DOHH2 (cell line): ENCODE measurements at regions not wholly inside any gene's neighbourhood (a gene's known extent, or its start where the extent isn't known, plus 50 kb on each side); places are given as distances from the start of the nearest gene placed in this dataset.

Source experiments
- H3F3A ChIP-seq: fragments of 200-600 bp; sonication (generic), shearing (Covaris generic); 2 replicates; pipeline ENCODE4 v1.6.0; 2016; ENCODE audit warnings: antibody characterized with exemption, mild to moderate bottlenecking; ENCODE audit not compliant: control insufficient read depth, insufficient read depth
- H3K27ac ChIP-seq: fragments of 200-600 bp; sonication (generic); 2 replicates; pipeline ENCODE4 v1.5.1; 2014; ENCODE audit warnings: low read depth, mild to moderate bottlenecking, low read length, moderate library complexity
- H3K27me3 ChIP-seq: fragments of 200-600 bp; sonication (generic); 2 replicates; pipeline ENCODE4 v1.6.1; 2014; ENCODE audit warnings: mild to moderate bottlenecking, low read length, mixed read lengths; ENCODE audit not compliant: control insufficient read depth
- H3K36me3 ChIP-seq: fragments of 200-600 bp; sonication (generic); 2 replicates; pipeline ENCODE4 v1.6.1; 2014; ENCODE audit warnings: mild to moderate bottlenecking, low read length, moderate library complexity, mixed read lengths; ENCODE audit not compliant: control insufficient read depth
- H3K4me1 ChIP-seq: fragments of 200-600 bp; sonication (generic); 2 replicates; pipeline ENCODE4 v1.6.1; 2014; ENCODE audit warnings: mild to moderate bottlenecking, low read length, mixed read lengths; ENCODE audit not compliant: control insufficient read depth
- H3K4me2 ChIP-seq: fragments of 200-600 bp; sonication (generic); 2 replicates; pipeline ENCODE4 v1.6.0; 2014; ENCODE audit warnings: mild to moderate bottlenecking, low read length, moderate library complexity
- H3K4me3 ChIP-seq: fragments of 200-600 bp; sonication (generic); 2 replicates; pipeline ENCODE4 v1.5.1; 2014; ENCODE audit warnings: mild to moderate bottlenecking, low read length, mixed read lengths
- H3K79me2 ChIP-seq: fragments of 200-600 bp; sonication (generic); 2 replicates; pipeline ENCODE4 v1.6.1; 2014; ENCODE audit warnings: mild to moderate bottlenecking, low read length, mixed read lengths; ENCODE audit not compliant: control insufficient read depth
- H3K9me2 ChIP-seq: fragments of 200-600 bp; sonication (generic); replicated peaks from 2 replicates; pipeline ENCODE4 v1.6.1; 2014; ENCODE audit warnings: mild to moderate bottlenecking, low read length, mixed read lengths; ENCODE audit not compliant: control insufficient read depth
- H3K9me3 ChIP-seq: fragments of 200-600 bp; sonication (generic); 2 replicates; pipeline ENCODE4 v1.6.1; 2014; ENCODE audit warnings: antibody characterized with exemption, low read length, mixed read lengths; ENCODE audit not compliant: control insufficient read depth, insufficient read depth
- H4K20me1 ChIP-seq: fragments of 200-600 bp; sonication (generic); 2 replicates; pipeline ENCODE4 v1.6.0; 2014; ENCODE audit warnings: low read depth, mild to moderate bottlenecking, antibody characterized with exemption, low read length, moderate library complexity; ENCODE audit not compliant: control insufficient read depth, insufficient read depth
- EZH2phosphoT487 ChIP-seq: fragments of 200-600 bp; sonication (generic); IDR thresholded peaks from 2 replicates; pipeline ENCODE4 v1.6.1; 2017; ENCODE audit warnings: borderline replicate concordance, mild to moderate bottlenecking, antibody characterized with exemption, low read length, moderate library complexity, mixed read lengths
- TF ChIP-seq, protein P1 (sequence below): fragments of 200-600 bp; sonication (generic); IDR thresholded peaks from one replicate; pipeline ENCODE4 v1.5.1; 2014; ENCODE audit warnings: antibody characterized with exemption, mild to moderate bottlenecking, low read depth, low read length; ENCODE audit not compliant: poor library complexity, severe bottlenecking

DNA sequence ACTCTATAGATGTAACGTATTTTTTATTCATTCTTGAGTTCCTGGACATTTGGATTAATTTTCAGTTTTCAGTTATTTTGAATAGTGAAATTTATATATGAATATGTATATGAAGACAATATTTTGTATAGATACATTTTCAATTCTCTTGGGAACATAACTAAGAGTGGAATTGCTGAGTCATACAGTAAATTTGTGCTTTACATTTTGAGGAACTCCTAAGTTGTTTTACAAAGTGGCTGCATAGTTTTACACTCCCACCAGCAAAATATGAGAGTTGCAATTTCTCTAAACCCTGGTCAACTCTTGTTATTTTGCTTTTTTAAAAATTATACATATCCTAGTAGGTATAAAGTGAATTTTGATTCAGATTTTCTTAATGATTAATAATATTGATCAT is 1838.6 kb upstream of the SEL1L start:
- H3K9me2 ChIP-seq, result no peaks in the 10 kb centered on the region
- H3K27me3 ChIP-seq, result no peaks in the 10 kb centered on the region
- no peaks in the 10 kb centered on the region for H3F3A ChIP-seq
- no peaks in the 10 kb centered on the region for H3K4me1 ChIP-seq
- no peaks in the 10 kb centered on the region for H4K20me1 ChIP-seq
- H3K4me3 ChIP-seq, result no peak overlapping the region
- no peaks in the 10 kb centered on the region for H3K36me3 ChIP-seq
- TF ChIP-seq EZH2phosphoT487, result no peak
- TF ChIP-seq, protein P1, sequence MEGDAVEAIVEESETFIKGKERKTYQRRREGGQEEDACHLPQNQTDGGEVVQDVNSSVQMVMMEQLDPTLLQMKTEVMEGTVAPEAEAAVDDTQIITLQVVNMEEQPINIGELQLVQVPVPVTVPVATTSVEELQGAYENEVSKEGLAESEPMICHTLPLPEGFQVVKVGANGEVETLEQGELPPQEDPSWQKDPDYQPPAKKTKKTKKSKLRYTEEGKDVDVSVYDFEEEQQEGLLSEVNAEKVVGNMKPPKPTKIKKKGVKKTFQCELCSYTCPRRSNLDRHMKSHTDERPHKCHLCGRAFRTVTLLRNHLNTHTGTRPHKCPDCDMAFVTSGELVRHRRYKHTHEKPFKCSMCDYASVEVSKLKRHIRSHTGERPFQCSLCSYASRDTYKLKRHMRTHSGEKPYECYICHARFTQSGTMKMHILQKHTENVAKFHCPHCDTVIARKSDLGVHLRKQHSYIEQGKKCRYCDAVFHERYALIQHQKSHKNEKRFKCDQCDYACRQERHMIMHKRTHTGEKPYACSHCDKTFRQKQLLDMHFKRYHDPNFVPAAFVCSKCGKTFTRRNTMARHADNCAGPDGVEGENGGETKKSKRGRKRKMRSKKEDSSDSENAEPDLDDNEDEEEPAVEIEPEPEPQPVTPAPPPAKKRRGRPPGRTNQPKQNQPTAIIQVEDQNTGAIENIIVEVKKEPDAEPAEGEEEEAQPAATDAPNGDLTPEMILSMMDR, result no peak
- H3K27ac ChIP-seq, result no peak overlapping the region
- no peaks in the 10 kb centered on the region for H3K9me3 ChIP-seq
- no peaks in the 10 kb centered on the region for H3K79me2 ChIP-seq
- H3K4me2 ChIP-seq, result no peak overlapping the region

DNA sequence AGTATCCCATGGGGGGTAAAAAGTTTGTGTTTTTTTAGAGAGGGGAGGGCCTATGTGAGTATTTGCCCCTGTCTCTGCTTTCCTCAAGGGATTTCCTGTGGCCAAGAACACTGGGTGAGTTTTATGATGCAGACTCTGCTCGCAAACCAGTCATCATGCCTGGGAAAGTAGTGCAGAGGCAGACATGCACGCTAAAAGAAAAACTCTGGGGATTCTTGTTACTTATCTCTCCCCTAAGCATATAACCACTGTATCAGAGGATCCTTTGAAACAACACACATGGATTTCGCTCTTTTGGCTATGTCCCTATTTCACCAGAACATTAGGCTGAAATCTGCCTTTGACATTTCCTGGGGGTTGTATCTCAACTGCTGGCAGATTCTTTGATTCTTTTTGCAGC is 1845.8 kb upstream of the SEL1L start:
- Histone ChIP-seq H3K4me1 (no peaks in the 10 kb centered on the region), H3F3A (no peaks in the 10 kb centered on the region), H3K27me3 (no peaks in the 10 kb centered on the region), H3K27ac (no peak overlapping the region), H3K9me2 (no peaks in the 10 kb centered on the region; the same call in 1 of the 2 replicates), H3K9me3 (no peaks in the 10 kb centered on the region), H3K79me2 (no peaks in the 10 kb centered on the region), H3K4me3 (no peak overlapping the region), H3K4me2 (no peak overlapping the region), H3K36me3 (no peaks in the 10 kb centered on the region), H4K20me1 (no peaks in the 10 kb centered on the region)
- TF ChIP-seq, protein P1, result no peak
- TF ChIP-seq EZH2phosphoT487, result no peak

DNA sequence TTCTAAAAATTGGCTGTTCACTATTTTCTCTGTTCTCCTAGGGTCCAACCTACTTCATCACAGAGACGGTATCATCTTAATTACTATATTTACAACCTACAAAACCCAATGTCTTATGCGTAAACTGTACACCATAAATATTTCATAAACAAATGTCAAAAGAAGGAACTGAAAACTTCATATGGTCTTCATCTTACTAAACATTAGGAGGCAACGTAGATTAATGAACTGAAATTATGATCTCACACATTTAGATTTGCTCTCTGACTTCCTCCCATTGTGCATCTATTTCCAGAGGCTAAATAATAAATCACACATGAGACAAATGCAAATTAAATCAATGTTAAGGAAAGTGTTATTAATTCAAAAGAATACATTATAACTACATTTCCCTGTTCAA is 1850.6 kb upstream of the SEL1L start:
- no peaks in the 10 kb centered on the region for H4K20me1 ChIP-seq
- H3K27ac ChIP-seq, result no peak overlapping the region
- H3K4me1 ChIP-seq, result no peaks in the 10 kb centered on the region
- H3K4me2 ChIP-seq, result no peak overlapping the region
- TF ChIP-seq, protein P1, result no peak
- no peak for TF ChIP-seq EZH2phosphoT487
- no peaks in the 10 kb centered on the region for H3K9me3 ChIP-seq
- H3K27me3 ChIP-seq, result no peaks in the 10 kb centered on the region
- no peaks in the 10 kb centered on the region for H3K36me3 ChIP-seq
- H3K4me3 ChIP-seq, result no peak overlapping the region
- H3F3A ChIP-seq, result no peaks in the 10 kb centered on the region
- H3K79me2 ChIP-seq, result no peaks in the 10 kb centered on the region
- no peaks in the 10 kb centered on the region for H3K9me2 ChIP-seq

DNA sequence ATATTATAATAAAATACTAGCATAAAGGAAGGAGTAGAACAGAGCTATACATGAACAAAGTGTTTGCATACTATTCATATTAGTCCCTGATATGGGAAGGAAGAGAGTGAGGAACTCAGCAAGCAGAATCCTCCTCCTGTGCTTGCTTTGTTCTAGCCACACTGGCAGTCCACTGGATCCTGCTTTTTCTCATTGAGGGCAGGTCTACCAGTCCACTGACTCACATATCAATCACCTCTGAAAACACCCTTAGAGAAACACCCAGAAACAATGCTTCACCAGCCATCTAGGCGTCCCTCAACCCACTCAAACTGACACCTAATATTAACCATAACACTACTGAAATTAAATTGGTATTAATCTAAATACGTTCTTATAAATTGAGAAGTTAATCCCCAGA is 1861.7 kb upstream of the SEL1L start:
- no peaks in the 10 kb centered on the region for H4K20me1 ChIP-seq
- no peaks in the 10 kb centered on the region for H3K36me3 ChIP-seq
- H3K4me3 ChIP-seq, result no peak overlapping the region
- no peak overlapping the region for H3K4me2 ChIP-seq
- no peak overlapping the region for H3K27ac ChIP-seq
- TF ChIP-seq, protein P1, result no peak
- TF ChIP-seq EZH2phosphoT487, result no peak
- no peaks in the 10 kb centered on the region for H3K9me3 ChIP-seq
- no peaks in the 10 kb centered on the region for H3K79me2 ChIP-seq
- no peaks in the 10 kb centered on the region for H3F3A ChIP-seq
- no peaks in the 10 kb centered on the region for H3K27me3 ChIP-seq
- H3K9me2 ChIP-seq, result no peaks in the 10 kb centered on the region
- H3K4me1 ChIP-seq, result no peaks in the 10 kb centered on the region
